ENCODE measurements at regions not wholly inside any gene's neighbourhood (a gene's known extent, or its start where the extent isn't known, plus 50 kb on each side); places are given as distances from the start of the nearest gene placed in this dataset.

DNA sequence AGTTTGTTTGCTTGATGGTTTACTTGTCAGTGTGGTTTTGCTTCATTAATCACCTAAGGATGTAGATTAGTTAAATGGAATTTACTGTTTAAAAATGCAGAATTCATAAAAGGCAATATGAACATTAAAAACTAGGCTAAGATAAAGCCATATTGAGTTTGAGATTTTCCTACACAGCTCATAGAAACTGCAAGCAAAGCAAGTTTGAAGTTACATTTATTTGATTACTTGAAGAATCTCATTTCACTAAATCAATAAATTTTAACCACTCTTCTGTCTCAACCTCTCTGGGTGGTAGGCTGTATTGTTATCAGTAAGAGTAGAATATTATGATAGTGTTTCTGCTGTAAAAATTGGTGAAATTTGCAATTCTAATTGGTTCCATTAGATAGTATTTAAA, 1180.7 kb upstream of the SLC10A2 start:
- DNase-seq (ENCODE audit: low spot score) = no peak
- intact Hi-C loops (cut with DNase I) = no loop called here

DNA sequence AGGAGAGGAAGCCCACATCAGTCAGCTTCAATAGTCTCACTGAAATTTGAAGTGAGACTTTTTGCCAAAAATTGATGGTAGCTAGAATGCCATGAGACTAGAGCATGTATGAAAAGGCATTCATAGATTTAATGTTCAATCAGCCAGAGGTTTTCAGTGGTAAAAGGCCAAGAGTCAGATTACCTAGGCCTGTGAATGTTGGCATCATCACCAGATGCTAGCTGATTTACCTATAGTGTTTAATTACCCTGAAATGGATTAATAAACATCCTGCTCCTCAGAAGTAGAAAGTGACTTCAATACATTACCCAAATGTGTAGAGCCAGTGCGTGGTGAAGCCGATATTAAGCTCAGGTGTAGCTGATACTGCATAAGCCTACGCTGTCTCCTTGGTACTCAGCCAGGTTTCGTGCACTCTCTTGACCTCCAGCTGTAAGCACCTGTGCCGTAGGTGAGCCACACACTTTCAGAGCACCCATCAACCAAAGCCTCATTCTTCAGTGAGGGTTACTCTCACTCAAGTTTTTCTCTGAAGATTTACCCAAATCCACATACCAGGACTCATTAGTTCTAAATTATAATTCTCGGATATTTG, 1140.3 kb upstream of the SLC10A2 start:
- no peak for DNase-seq (ENCODE audit: low spot score)
- intact Hi-C loops (cut with DNase I) = no loop called here

DNA sequence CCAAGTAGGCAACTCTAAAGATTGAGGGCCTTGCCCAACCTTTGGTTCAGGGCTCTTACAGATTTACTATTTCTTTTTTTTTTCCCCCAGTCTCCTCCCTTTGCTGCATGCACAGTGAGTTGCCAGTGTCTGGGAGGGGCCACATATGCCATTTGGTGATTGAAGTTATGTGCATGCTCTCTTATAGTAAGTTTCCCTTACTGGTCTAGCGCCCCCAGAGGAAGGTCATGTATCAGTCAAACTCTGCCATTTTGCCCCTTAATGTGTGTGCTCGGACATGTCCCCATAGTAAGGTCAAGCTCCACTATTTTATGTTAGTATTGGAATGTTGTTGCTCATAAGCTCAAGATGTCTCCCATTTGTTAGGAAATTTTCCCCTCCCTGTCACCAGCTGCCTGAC, 1138.0 kb upstream of the SLC10A2 start:
- DNase-seq (ENCODE audit: low spot score) = no peak
- intact Hi-C loops (cut with DNase I) = no loop called here

DNA sequence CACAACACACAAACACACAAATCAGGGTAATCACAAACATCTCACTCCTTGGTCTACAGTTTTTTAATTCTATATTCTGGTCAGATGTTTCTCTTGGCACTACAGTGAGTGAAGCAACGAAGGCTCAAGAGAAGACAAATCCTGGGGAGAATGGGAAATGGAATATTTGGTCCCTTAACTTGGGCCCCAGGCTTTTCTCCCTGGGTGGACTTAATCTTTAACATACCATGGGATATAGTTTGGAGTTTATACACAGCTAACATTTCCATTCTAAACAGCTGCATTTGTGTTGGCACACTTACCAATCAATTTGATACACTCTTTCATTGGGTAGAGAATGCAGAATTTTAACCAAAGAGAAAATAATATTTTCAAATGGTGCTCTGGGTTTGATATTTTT, 1132.6 kb upstream of the SLC10A2 start:
- intact Hi-C loops (cut with DNase I) = no loop called here
- no peak for DNase-seq (ENCODE audit: low spot score)

DNA sequence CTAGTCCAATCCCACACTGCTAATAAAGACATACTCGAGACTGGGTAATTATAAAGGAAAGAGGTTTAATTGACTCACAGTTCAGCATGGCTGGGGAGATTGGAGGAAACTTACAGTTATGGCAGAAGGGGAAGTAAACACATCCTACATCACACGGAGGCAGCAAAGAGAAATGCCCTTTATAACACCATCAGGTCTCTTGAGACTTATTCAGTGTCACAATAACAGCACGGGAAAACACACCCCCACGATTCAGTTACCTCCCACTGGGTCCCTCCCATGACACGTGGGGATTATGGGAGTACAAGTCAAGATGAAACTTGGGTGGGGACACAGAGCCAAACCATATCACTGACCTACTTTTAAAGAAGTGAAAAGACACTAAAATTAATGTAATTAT, 1130.4 kb upstream of the SLC10A2 start:
- no peak for DNase-seq (ENCODE audit: low spot score)
- intact Hi-C loops (cut with DNase I) = no loop called here

DNA sequence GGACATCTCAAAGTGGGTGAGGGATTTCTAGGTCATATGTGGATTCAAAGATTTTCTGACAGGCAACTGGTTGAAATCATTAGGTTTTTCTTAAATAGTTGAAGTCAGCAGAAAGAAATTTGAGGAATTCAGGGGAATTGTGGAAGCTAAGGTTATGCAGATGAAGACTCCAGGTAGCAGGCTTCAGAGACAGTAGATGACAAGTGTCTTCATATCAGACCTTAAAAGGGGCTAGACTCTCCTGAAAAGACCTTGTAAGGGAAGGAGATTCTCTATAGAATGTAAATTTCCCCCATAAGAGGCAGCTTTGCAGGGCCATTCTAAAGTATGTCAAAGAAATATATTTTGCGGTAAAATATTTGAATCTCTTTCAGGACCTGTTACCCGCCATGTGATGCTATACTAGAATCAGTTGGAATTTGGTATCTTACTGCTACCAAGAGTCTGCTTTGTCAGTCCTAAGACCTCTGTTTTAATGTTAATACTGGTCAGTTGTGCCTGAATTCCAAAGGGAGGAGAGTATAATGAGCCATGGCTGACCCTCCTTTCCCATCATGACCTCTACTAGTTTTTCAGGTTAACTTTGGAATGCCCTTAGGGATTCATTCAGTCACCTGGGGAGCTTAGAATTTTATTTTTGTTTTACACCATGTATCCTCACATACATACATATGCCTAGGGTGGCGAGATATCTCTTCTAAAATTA, 1115.5 kb upstream of the SLC10A2 start:
- no peak for DNase-seq (ENCODE audit: low spot score)
- intact Hi-C loops (cut with DNase I) = no loop called here

DNA sequence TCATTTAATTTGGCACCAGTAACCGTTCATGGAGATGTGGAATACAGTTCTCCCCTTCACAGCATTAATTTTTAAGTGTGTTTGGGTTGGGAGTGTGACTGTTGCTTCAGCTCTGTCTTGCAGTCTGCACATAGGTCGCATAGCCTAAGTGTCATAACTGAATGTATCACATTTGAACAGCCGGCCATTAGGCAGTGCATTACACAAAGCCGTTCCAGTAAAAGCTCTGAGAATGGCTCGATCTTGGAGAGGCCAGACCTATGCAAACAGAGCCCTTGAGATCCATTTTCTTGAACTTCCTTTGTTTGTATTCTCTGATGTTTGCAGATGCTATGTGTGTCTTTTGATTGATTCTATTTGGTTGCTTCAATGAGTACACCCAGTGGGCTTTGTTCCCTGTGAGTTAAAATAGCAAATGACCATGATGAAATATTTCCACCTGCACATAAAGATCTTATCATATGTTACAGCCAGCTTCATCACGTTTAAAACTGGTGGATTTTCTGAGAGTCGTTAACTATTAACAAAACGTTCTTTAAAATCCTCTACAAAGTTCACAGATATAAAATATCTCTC, 1104.9 kb upstream of the SLC10A2 start:
- intact Hi-C loops (cut with DNase I) = no loop called here
- no peak for DNase-seq (ENCODE audit: low spot score)

DNA sequence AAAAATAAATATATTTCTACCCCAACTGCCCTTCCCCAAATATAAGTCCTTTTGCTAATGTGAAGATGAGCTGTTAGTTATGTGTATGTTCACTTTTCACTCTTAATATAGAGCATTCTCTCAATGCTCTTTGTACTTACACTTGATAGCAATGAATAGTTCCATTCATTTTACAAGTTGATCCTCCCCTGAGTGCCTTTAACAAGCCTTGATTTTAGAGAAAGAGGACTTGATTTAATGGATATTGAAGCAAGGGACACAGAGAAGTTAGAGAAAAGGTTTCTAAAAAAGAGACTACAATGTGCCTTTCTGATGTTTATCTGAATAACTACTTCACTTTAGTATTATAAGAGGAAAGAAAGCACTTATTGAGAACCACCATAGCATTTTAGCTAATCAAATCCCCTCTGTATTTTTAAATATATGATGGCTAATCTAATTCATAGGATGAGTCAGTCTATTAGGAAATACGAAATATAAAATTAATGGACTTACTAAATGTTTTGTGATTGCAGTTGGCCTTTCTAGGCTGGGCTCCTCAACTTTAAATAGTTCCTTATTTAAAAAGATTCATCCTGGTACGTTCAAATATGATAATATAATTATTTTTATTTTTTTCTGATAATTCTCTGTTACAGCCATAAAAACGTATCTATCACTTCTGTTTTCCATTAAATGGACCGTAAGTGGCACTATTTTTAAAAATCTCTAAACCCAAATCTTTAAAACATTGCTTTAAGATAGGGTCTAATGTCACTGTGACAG, 1097.8 kb upstream of the SLC10A2 start:
- intact Hi-C loops (cut with DNase I) = no loop called here
- DNase-seq (ENCODE audit: low spot score) = no peak

DNA sequence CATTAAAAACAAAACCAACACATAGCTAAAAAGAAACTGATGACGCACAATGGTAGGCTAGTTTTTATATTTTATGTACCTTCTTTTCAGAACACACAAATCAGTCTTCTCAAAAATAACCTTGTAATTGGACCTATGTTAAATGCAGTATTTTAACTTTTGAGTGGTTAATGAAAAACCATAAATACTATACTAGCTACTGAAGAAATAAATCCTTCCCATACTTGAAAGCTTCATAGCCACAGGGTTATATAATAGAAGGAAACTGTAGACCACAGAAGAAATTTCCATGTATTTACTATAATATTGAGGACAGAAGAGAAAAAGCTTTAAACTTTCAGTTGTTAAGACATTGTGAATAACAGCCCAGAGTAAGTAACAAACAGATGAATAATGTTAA, 1094.3 kb upstream of the SLC10A2 start:
- intact Hi-C loops (cut with DNase I) = no loop called here
- no peak for DNase-seq (ENCODE audit: low spot score)

DNA sequence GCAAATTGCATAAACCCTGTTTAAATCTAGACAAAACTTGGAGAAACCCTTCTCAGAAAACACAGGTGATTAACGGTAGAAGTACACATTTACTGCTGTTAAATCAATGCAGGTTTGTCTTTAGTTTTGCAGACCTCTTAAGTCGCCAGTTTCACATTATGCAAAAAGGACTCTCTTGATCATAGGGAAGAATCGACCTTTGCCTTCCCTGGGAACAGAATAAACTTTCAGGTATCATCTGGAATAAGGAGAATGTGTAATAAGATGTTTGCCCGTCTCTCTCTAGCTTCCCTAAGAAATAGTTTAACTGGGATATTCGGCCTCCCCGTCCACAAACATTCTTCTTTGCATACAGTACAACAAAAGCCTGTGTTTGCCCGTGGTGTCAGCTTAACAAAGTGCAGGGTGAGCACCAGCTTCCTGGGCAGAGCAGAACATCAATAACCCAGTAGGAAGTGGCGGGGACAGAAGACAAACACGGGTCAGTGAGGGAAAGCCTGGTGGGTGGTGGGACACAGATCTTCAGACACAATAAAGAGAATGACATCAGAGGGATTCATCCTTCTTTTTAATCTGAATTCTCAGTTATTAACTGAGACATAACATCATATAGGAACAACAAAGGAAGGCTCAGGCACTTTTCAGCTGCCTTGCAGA, 1077.7 kb upstream of the SLC10A2 start:
- no peak for DNase-seq (ENCODE audit: low spot score)
- intact Hi-C loops (cut with DNase I) = no loop called here

DNA sequence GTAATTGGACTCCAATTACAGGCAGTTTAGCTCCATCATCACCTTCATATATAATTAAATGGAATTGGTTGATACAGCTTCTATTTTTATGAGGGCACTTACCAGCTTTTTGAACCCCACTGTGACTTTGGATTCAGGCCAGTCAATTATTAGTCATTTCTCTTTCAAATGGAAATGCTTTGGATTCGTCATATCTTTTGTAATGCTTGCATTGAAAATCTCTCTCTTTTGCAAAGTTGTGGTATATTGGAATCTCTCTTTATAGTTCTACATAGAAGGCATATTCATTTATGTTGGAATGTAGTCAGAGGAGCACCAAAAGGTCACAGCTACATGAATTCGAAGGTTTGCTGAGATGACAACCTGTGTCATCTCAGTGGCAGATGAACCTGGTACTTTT, 1074.3 kb upstream of the SLC10A2 start:
- intact Hi-C loops (cut with DNase I) = no loop called here

DNA sequence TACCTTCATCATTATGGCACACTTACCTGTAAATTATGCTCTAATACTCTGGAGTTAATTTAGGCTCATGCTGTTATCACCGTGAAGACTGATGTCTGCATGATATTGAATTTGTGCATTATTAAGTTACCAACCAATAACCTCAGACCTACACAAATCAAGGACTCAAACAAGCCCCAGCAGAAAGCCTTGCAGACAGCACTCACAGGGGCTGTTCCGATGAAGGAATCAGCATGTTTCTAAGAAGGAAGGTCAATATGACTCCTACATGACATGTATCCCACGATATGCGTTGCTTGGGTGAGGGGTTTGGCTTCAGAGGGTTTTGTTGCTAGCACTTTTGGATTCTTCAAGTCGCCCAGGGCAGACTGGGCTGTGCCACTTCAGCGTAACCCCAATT, 1071.2 kb upstream of the SLC10A2 start:
- DNase-seq (ENCODE audit: low spot score) = no peak
- intact Hi-C loops (cut with DNase I) = no loop called here

More for the DNA sequence above, 1074.3 kb upstream of the SLC10A2 start:
- DNase-seq (ENCODE audit: low spot score) = no peak

DNA sequence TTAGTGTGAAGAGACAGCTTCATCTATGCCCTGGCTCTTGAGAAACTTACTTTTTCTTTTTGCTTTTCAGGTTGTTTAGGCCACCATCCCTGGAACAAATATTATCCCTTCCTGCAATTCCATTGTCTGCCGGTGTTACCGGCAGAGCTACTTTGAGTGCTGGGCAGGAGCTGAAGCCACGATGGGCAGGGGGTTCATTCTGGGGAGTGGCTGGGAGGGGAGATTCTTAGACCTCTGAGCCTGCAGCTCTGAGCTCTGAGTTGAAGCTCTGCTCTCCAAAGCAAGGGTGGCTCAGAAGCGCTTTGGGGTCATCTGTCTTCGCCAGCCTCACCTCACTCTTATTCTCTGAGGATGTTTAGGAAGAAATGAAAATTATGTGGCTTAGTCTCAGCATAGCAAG, 1066.6 kb upstream of the SLC10A2 start:
- DNase-seq (ENCODE audit: low spot score) = no peak
- intact Hi-C loops (cut with DNase I) = no loop called here

DNA sequence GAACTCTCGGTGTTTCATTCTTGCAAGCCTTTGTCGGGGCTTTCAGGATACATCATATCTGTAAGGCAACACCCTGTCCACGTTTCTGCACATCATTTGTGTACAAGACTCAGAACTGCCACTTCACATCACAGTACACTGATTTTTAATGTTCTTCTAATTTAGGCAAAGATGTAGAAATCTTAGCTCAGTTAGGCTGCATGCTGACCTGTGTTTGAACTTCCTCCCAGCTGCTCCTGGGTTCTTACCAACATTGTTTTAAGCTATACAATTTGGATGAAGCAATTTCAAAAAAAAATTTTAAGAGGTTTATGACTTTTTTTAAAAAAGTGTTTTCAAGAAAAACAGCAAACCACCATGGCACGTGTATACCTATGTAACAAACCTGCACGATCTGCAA, 1047.9 kb upstream of the SLC10A2 start:
- DNase-seq (ENCODE audit: low spot score) = no peak
- intact Hi-C loops (cut with DNase I) = no loop called here

DNA sequence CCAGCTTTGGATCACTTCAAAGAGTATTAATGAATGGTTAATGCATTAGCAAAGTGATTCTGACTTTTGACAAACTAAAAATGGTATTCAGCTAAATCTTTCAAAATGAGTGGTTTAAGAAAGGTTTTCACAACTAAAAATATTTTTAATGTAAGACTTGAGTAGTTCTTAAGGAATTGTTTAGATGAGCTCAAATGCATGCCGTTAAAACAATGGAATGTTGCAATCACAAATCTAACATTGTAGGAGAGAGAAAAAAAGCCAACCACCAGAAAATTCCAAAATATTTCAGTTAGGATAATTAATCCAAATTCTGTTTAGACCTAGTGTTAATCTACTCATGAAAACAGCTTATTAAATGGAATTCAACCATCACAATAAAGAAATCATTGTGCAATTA, 1044.8 kb upstream of the SLC10A2 start:
- DNase-seq (ENCODE audit: low spot score) = no peak
- intact Hi-C loops (cut with DNase I) = no loop called here

DNA sequence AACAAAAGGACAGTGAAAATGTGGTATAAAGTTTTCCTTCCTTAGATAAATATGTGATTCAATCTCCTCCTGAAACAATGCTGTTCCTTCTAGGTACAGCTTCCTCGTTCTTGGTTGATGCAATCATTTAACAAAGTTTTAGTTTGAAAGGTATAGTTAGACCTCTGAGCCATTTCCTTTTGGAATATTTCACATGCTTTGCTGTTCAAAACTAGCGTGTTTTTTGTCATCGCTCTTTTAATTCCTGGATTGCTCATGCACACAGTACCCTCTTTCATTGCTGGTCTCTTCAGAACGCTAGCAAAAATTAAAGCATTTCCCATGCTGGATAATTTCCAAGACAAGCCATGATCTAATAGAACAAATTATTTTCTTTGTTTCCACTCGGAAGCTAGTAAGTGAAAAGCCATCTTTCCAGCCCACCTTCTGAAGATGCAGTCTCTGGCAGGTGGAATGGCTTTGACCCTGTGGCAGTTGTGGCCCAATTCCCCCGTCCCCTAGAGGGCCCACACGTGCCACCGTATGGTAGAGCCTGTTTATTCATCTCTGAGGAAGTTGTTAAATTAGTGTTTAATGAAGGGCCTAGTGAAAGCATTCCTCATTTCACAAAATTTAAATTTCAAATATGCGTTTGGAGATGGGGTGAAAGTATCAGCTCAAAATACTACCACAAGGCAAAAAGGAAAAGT, 1040.6 kb upstream of the SLC10A2 start:
- no peak for DNase-seq (ENCODE audit: low spot score)
- intact Hi-C loops (cut with DNase I) = no loop called here

DNA sequence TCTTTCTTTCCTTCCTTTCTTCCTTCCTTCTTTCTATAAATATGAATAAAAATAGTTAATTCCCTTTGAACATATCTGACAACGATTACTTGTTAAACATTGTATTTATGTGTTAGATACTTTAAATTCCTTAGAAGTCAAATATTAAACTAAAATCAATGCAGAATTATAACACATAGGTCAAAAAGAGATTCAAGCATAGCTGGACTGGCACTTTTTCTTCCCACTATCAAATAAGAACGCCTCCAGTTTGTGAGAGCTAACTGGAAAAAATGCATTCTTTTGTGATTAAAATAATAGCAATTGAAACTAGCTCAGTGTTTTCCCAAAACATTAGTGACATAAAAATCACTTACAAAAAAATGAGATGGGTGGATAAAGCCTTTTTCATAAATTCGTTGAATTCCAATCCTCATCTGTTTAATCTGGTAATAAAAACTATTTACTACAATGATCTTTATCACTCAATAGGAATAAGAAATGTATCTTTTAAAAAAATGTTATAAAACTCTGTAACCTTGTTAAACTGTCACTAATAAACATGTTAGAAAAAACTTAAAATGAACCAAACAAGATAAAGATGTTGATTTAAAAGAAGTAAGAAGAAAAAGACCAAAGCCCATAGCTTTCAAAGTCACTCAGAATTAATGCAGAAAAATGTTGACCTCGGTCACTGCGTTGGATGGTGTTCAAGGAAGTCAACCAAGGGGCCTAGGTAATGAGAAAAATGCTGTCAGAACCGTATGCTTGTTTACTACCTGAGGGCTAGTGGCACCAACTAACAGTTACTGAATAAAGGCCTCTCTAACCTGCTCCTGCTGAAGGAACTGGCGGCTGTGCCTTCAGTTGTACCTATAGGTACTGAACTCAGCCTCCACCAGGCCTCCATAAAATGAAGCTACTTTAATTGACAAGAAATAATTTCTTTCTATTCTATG, 1039.5 kb upstream of the SLC10A2 start:
- intact Hi-C loops (cut with DNase I) = no loop called here
- no peak for DNase-seq (ENCODE audit: low spot score)

DNA sequence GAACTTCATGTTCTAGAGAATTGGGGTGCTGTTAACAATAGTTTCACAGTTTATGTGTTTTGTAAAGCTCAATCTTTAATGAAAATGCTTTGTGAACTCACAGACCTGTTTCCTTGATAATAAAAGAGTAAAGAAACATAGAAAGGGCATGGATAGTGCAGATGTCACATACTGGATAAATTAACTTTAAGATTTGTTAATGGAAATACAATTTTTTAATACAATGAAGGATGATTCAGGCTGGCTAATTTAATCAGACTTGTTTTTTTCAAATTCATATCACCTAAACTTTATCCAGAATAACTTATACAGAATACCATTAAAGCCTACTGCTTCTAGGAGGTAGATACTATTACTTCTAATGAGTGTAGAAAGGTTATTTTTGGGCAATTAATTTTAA, 1033.5 kb upstream of the SLC10A2 start:
- intact Hi-C loops (cut with DNase I) = no loop called here
- DNase-seq (ENCODE audit: low spot score) = no peak

DNA sequence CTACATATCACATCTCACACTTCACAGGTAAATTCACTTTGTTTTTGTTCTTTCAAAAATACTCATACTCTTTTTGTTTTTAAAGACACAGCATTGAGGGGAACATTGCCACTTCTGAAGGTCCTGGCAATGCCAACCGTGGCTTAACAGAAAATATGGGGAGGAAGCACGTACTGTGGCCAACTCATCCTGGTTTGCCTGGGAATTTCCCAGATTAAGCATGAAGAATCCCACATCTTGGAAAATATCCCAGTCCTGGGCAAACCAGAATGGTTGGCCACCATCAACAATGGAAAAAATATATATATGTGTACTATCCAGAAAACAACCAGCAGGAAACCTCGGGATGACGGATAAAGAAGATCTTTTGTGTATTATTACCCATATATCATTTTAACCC, 1032.2 kb upstream of the SLC10A2 start:
- no peak for DNase-seq (ENCODE audit: low spot score)

More for the DNA sequence above, 1032.2 kb upstream of the SLC10A2 start:
- intact Hi-C loops (cut with DNase I) = no loop called here

All from cardiac septum (tissue), 1 donor.